Skeletal muscle tissue (tissue), 3 donors: ENCODE measurements at regions not wholly inside any gene's neighbourhood (a gene's known extent, or its start where the extent isn't known, plus 50 kb on each side); places are given as distances from the start of the nearest gene placed in this dataset.
"Not testable (repeated sequence)": the region's sequence is repeated elsewhere in the genome, so short reads cannot be mapped to it uniquely, and the experiment has no call there.

Experiments used
- H3K27ac ChIP-seq: one replicate; pipeline ENCODE4 v1.7.0; 2013; ENCODE audit warnings: mild to moderate bottlenecking, low read depth, low read length, inconsistent platforms
- H3K27me3 ChIP-seq, 3 donors: one replicate each; pipeline ENCODE4 v1.7.0; 2013; ENCODE audit warnings: low read length in 3 of 3; ENCODE audit not compliant: control insufficient read depth in 3 of 3, insufficient read depth in 3 of 3
- H3K36me3 ChIP-seq, 3 donors: one replicate each; pipeline ENCODE4 v1.7.0; 2013; ENCODE audit warnings: low read length in 3 of 3; ENCODE audit not compliant: control insufficient read depth in 3 of 3, insufficient read depth in 3 of 3
- H3K4me1 ChIP-seq, 3 donors: one replicate each; pipeline ENCODE4 v1.7.0; 2013; ENCODE audit warnings: low read length in 3 of 3, mild to moderate bottlenecking in 3 of 3; ENCODE audit not compliant: control insufficient read depth in 3 of 3, insufficient read depth in 3 of 3
- H3K4me3 ChIP-seq, 3 donors: one replicate each; pipeline ENCODE4 v1.7.0; 2013; ENCODE audit warnings: low read length in 3 of 3
- H3K9ac ChIP-seq, 3 donors: one replicate each; pipeline ENCODE4 v1.7.0; 2013; ENCODE audit warnings: low read length in 3 of 3, mild to moderate bottlenecking in 3 of 3, moderate library complexity in 2 of 3, low read depth in 1 of 3
- H3K9me3 ChIP-seq, 3 donors: one replicate each; pipeline ENCODE4 v1.7.0; 2013; ENCODE audit warnings: low read length in 3 of 3; ENCODE audit not compliant: control insufficient read depth in 3 of 3
- donor health status: Osteomylitis.

- no peak overlapping the region for H3K4me3 ChIP-seq
- no peaks in the 10 kb centered on the region for H3K9me3 ChIP-seq
- H3K36me3 ChIP-seq = no peaks in the 10 kb centered on the region
- no peaks in the 10 kb centered on the region for H3K27me3 ChIP-seq
- no peak overlapping the region for H3K9ac ChIP-seq
- no peak overlapping the region for H3K27ac ChIP-seq
- peaks cover 3 to 9% (median 6%) of the 10 kb centered on the region in 3 donors for H3K4me1 ChIP-seq
Observed at GRCh38 chr13:110985541-110985940, 70.7 kb upstream of the ANKRD10 start.

- Histone ChIP-seq H3K27me3 (no peaks in the 10 kb centered on the region), H3K4me3 (no peak overlapping the region), H3K9me3 (no peaks in the 10 kb centered on the region), H3K4me1 (peaks cover 3 to 9% (median 6%) of the 10 kb centered on the region in 3 donors), H3K27ac (no peak overlapping the region), H3K9ac (no peak overlapping the region), H3K36me3 (no peaks in the 10 kb centered on the region)
Observed at GRCh38 chr13:110984798-110985197, 69.9 kb upstream of the ANKRD10 start.

- peaks cover 3 to 9% (median 6%) of the 10 kb centered on the region in 3 donors for H3K4me1 ChIP-seq
- H3K36me3 ChIP-seq = no peaks in the 10 kb centered on the region
- no peak overlapping the region for H3K27ac ChIP-seq
- no peak overlapping the region for H3K4me3 ChIP-seq
- H3K27me3 ChIP-seq = no peaks in the 10 kb centered on the region
- no peaks in the 10 kb centered on the region for H3K9me3 ChIP-seq
- no peak overlapping the region for H3K9ac ChIP-seq
Observed at GRCh38 chr13:110984381-110984780, 69.5 kb upstream of the ANKRD10 start.

- Histone ChIP-seq H3K36me3 (no peaks in the 10 kb centered on the region), H3K27me3 (no peaks in the 10 kb centered on the region), H3K9me3 (no peaks in the 10 kb centered on the region), H3K4me3 (no peak overlapping the region), H3K9ac (no peak overlapping the region), H3K27ac (no peak overlapping the region), H3K4me1 (peaks cover 3 to 9% (median 6%) of the 10 kb centered on the region in 3 donors)
Observed at GRCh38 chr13:110983241-110983640, 68.4 kb upstream of the ANKRD10 start.

- Histone ChIP-seq H3K9me3 (no peaks in the 10 kb centered on the region), H3K27ac (no peak overlapping the region), H3K9ac (no peak overlapping the region), H3K36me3 (no peaks in the 10 kb centered on the region), H3K4me1 (peaks cover 3 to 9% (median 6%) of the 10 kb centered on the region in 3 donors), H3K27me3 (no peaks in the 10 kb centered on the region), H3K4me3 (no peak overlapping the region)
Observed at GRCh38 chr13:110981379-110981778, 66.5 kb upstream of the ANKRD10 start.

GRCh38 chr13:110980921-110981320, 66.1 kb upstream of the ANKRD10 start:
- Histone ChIP-seq H3K4me3 (peak overlapping the region in 1 of 3 donors; percentile 22), H3K9ac (no peak overlapping the region), H3K27me3 (no peaks in the 10 kb centered on the region), H3K9me3 (no peaks in the 10 kb centered on the region), H3K27ac (no peak overlapping the region), H3K36me3 (no peaks in the 10 kb centered on the region), H3K4me1 (peaks cover 3 to 9% (median 6%) of the 10 kb centered on the region in 3 donors)

- H3K9me3 ChIP-seq, H3K9ac ChIP-seq, H3K27ac ChIP-seq, H3K36me3 ChIP-seq, H3K27me3 ChIP-seq, H3K4me1 ChIP-seq, H3K4me3 ChIP-seq: not testable (repeated sequence)
Observed at GRCh38 chr13:110979149-110979548, 64.3 kb upstream of the ANKRD10 start.

- Histone ChIP-seq H3K4me1 (peaks cover 3 to 9% (median 6%) of the 10 kb centered on the region in 3 donors), H3K36me3 (no peaks in the 10 kb centered on the region), H3K27me3 (no peaks in the 10 kb centered on the region), H3K9ac (no peak overlapping the region), H3K4me3 (no peak overlapping the region), H3K27ac (no peak overlapping the region), H3K9me3 (no peaks in the 10 kb centered on the region)
Observed at GRCh38 chr13:110978390-110978789, 63.5 kb upstream of the ANKRD10 start.

- Histone ChIP-seq H3K4me1 (peaks cover 3 to 9% (median 4%) of the 10 kb centered on the region in 3 donors), H3K4me3 (no peak overlapping the region), H3K27ac (no peak overlapping the region), H3K9me3 (no peaks in the 10 kb centered on the region), H3K9ac (no peak overlapping the region), H3K36me3 (no peaks in the 10 kb centered on the region), H3K27me3 (no peaks in the 10 kb centered on the region)
Observed at GRCh38 chr13:110976785-110977184, 61.9 kb upstream of the ANKRD10 start.

- H3K36me3 ChIP-seq = no peaks in the 10 kb centered on the region
- no peaks in the 10 kb centered on the region for H3K27me3 ChIP-seq
- H3K9ac ChIP-seq = no peak overlapping the region
- no peak overlapping the region for H3K27ac ChIP-seq
- H3K4me3 ChIP-seq = no peak overlapping the region
- H3K4me1 ChIP-seq = no peaks in the 10 kb centered on the region
- no peaks in the 10 kb centered on the region for H3K9me3 ChIP-seq
Observed at GRCh38 chr13:110973007-110973700, 58.3 kb upstream of the ANKRD10 start.
